MM.1S (cell line): ENCODE measurements at regions not wholly inside any gene's neighbourhood (a gene's known extent, or its start where the extent isn't known, plus 50 kb on each side); places are given as distances from the start of the nearest gene placed in this dataset.

Source experiments
- EZH2 ChIP-seq: fragments of 300-600 bp; sonication (generic); optimal IDR thresholded peaks from 2 replicates; pipeline ENCODE3; 2017; ENCODE audit warnings: low read depth, mild to moderate bottlenecking, antibody characterized with exemption, low read length, mixed read lengths
- EZH2phosphoT487 ChIP-seq: fragments of 300-600 bp; sonication (generic); IDR thresholded peaks from 2 replicates; pipeline ENCODE4 v1.6.1; 2018; ENCODE audit warnings: antibody characterized with exemption, low read length
- TF ChIP-seq, protein P1 (sequence below): fragments of 300-600 bp; sonication (generic); IDR thresholded peaks from 2 replicates; pipeline ENCODE4 v1.5.1; 2016; ENCODE audit warnings: antibody characterized with exemption, low read length, mixed read lengths

DNA sequence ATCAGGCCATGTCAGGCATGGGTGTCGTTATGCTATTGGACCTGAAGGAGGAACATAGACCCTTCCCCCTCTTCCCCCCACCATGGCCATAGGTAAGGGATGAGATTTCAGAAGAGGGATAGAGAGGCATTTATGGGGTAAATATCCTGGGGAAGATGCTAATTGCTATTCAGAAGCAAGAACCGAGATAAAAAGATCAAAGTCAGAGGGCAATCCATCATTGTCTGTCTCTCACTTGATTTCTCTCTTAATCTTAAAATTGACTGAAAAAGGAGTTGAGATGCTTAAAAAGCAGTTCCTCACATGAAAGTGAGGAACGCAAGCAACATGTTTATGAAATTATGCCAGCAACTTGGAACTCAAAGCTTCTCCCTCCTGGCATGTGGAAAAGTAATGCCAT, 212.0 kb downstream of the RPAP3 start:
- TF ChIP-seq, protein P1, sequence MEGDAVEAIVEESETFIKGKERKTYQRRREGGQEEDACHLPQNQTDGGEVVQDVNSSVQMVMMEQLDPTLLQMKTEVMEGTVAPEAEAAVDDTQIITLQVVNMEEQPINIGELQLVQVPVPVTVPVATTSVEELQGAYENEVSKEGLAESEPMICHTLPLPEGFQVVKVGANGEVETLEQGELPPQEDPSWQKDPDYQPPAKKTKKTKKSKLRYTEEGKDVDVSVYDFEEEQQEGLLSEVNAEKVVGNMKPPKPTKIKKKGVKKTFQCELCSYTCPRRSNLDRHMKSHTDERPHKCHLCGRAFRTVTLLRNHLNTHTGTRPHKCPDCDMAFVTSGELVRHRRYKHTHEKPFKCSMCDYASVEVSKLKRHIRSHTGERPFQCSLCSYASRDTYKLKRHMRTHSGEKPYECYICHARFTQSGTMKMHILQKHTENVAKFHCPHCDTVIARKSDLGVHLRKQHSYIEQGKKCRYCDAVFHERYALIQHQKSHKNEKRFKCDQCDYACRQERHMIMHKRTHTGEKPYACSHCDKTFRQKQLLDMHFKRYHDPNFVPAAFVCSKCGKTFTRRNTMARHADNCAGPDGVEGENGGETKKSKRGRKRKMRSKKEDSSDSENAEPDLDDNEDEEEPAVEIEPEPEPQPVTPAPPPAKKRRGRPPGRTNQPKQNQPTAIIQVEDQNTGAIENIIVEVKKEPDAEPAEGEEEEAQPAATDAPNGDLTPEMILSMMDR, result no peak
- TF ChIP-seq EZH2 (no peak), EZH2phosphoT487 (no peak)
